ENCODE measurements at regions not wholly inside any gene's neighbourhood (a gene's known extent, or its start where the extent isn't known, plus 50 kb on each side); places are given as distances from the start of the nearest gene placed in this dataset.

- no peaks in the 10 kb centered on the region for H3K9me3 ChIP-seq (ENCODE audit: control insufficient read depth, low read length)
- no peak overlapping the region for H3K4me3 ChIP-seq (ENCODE audit: insufficient read depth, low read depth, low read length, poor library complexity, severe bottlenecking)
- H3K27me3 ChIP-seq (replicated peaks; ENCODE audit: control insufficient read depth, insufficient read depth, low read length, poor library complexity, severe bottlenecking), result no peaks in the 10 kb centered on the region
- no peaks in the 10 kb centered on the region for H3K4me1 ChIP-seq (ENCODE audit: control insufficient read depth, insufficient read depth, low read length, poor library complexity, severe bottlenecking)
- H3K36me3 ChIP-seq (ENCODE audit: control insufficient read depth, insufficient read depth, low read length), result no peaks in the 10 kb centered on the region
- H3K27ac ChIP-seq (ENCODE audit: insufficient read depth, low read length, poor library complexity, severe bottlenecking), result no peak overlapping the region
- no peak for DNase-seq
Measured at GRCh38 chr1:244284641-244285156, 167.0 kb downstream of the ADSS2 start.

DNA sequence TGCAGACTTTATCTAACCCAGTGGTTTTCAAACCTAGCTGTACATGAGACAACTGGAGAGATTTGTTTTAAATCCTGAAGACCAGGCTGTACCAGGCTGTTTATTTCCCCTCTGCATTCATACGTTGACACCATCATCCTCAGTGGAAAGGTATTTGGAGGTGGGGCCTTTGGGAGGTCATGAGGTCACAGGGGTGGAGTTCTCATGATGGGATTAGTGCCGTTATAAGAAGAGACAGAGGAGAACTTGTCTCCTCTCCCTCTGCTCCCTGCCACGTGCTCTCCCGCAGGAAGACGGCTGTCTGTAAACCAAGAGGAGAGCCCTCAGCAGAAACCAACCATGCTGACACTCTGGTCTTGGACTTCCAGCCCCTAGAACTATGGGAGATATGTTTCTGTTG is 165.4 kb downstream of the ADSS2 start:
- no peak for DNase-seq
- no peaks in the 10 kb centered on the region for H3K27me3 ChIP-seq (replicated peaks; ENCODE audit: control insufficient read depth, insufficient read depth, low read length, poor library complexity, severe bottlenecking)
- H3K4me3 ChIP-seq (ENCODE audit: insufficient read depth, low read depth, low read length, poor library complexity, severe bottlenecking), result no peak overlapping the region
- no peaks in the 10 kb centered on the region for H3K36me3 ChIP-seq (ENCODE audit: control insufficient read depth, insufficient read depth, low read length)
- H3K9me3 ChIP-seq (ENCODE audit: control insufficient read depth, low read length), result no peaks in the 10 kb centered on the region
- no peaks in the 10 kb centered on the region for H3K4me1 ChIP-seq (ENCODE audit: control insufficient read depth, insufficient read depth, low read length, poor library complexity, severe bottlenecking)
- H3K27ac ChIP-seq (ENCODE audit: insufficient read depth, low read length, poor library complexity, severe bottlenecking), result no peak overlapping the region

DNA sequence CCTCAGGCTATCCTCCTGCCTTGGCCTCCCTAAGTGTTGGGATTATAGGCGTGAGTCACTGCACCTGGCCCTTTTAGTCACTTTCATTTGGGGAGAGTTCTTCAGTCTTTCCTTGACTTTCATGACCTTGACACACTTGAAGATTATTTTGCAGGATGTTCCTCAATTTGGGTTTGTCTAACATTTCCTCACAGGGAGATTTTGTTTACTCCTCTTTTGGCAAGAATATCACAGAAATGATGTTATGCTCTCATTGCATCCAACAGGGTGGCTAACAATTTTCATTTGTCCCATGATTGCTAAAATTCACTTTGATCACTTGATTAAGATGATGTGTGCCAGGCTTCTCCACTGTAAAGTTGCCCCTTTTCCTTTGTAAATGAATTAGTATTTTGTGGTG is 164.0 kb downstream of the ADSS2 start:
- Histone ChIP-seq H3K4me1 (ENCODE audit: control insufficient read depth, insufficient read depth, low read length, poor library complexity, severe bottlenecking) (no peaks in the 10 kb centered on the region), H3K9me3 (ENCODE audit: control insufficient read depth, low read length) (no peaks in the 10 kb centered on the region), H3K27me3 (replicated peaks; ENCODE audit: control insufficient read depth, insufficient read depth, low read length, poor library complexity, severe bottlenecking) (no peaks in the 10 kb centered on the region), H3K4me3 (ENCODE audit: insufficient read depth, low read depth, low read length, poor library complexity, severe bottlenecking) (no peak overlapping the region), H3K27ac (ENCODE audit: insufficient read depth, low read length, poor library complexity, severe bottlenecking) (no peak overlapping the region), H3K36me3 (ENCODE audit: control insufficient read depth, insufficient read depth, low read length) (no peaks in the 10 kb centered on the region)
- no peak for DNase-seq

DNA sequence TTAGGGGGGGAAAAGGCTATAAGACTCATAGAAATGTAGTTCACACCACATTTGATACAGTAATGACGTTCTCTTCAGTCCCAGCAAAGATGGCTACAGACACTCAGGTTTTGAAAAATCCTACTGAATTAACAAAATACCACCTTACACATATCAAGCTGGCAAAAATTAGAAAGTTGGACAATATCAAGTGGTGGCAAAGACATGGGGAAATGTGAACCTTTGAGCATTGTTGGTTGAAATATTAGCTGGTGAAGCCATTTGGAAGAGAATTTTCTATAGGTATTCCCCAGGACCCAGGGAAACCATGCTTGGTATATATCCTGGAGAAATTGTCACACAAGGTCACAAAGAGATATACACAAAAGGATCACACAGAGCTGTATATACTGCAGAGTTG is 163.0 kb downstream of the ADSS2 start:
- Histone ChIP-seq H3K27me3 (replicated peaks; ENCODE audit: control insufficient read depth, insufficient read depth, low read length, poor library complexity, severe bottlenecking) (no peaks in the 10 kb centered on the region), H3K4me1 (ENCODE audit: control insufficient read depth, insufficient read depth, low read length, poor library complexity, severe bottlenecking) (no peaks in the 10 kb centered on the region), H3K9me3 (ENCODE audit: control insufficient read depth, low read length) (no peaks in the 10 kb centered on the region), H3K27ac (ENCODE audit: insufficient read depth, low read length, poor library complexity, severe bottlenecking) (no peak overlapping the region), H3K36me3 (ENCODE audit: control insufficient read depth, insufficient read depth, low read length) (no peaks in the 10 kb centered on the region), H3K4me3 (ENCODE audit: insufficient read depth, low read depth, low read length, poor library complexity, severe bottlenecking) (no peak overlapping the region)
- DNase-seq, result no peak

DNA sequence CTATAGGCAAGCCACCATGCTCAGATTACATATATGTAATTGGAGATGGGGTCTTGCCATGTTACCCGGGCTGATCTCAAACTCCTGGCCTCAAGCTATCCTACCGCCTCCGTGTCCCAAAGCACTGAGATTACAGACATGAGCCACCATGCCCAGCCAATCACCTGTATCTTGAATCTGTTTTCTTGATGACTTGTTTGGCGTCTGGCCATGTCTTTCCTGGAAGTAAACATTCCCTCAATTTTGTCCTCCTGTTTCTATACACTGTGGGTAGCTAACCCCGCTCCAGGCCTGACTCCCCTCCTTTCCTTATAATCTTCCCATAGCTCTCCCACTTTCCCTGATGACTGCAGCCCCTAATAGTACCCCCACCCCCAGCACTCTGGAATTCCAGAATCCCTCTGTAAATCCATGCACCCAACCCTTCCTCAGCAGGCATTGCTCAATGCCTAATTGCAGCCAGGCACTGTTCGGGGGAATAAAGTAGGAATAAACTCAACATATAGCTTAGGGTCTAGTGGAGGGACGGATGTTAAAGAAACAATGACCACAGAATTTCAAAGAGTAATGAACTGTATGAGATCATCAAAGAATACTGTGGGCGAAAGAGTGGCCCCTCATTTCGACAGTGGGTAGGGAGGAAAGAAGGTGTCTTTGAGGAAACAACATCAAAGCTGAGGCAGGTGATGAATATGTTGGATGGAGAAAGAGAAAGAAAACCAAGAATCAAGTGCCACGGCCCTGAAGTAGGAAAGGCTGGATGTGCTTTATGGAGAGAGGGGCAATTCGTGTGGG is 161.5 kb downstream of the ADSS2 start:
- H3K27me3 ChIP-seq (replicated peaks; ENCODE audit: control insufficient read depth, insufficient read depth, low read length, poor library complexity, severe bottlenecking), result no peaks in the 10 kb centered on the region
- no peaks in the 10 kb centered on the region for H3K36me3 ChIP-seq (ENCODE audit: control insufficient read depth, insufficient read depth, low read length)
- no peak overlapping the region for H3K4me3 ChIP-seq (ENCODE audit: insufficient read depth, low read depth, low read length, poor library complexity, severe bottlenecking)
- DNase-seq, result no peak
- no peaks in the 10 kb centered on the region for H3K9me3 ChIP-seq (ENCODE audit: control insufficient read depth, low read length)
- no peaks in the 10 kb centered on the region for H3K4me1 ChIP-seq (ENCODE audit: control insufficient read depth, insufficient read depth, low read length, poor library complexity, severe bottlenecking)
- no peak overlapping the region for H3K27ac ChIP-seq (ENCODE audit: insufficient read depth, low read length, poor library complexity, severe bottlenecking)

DNA sequence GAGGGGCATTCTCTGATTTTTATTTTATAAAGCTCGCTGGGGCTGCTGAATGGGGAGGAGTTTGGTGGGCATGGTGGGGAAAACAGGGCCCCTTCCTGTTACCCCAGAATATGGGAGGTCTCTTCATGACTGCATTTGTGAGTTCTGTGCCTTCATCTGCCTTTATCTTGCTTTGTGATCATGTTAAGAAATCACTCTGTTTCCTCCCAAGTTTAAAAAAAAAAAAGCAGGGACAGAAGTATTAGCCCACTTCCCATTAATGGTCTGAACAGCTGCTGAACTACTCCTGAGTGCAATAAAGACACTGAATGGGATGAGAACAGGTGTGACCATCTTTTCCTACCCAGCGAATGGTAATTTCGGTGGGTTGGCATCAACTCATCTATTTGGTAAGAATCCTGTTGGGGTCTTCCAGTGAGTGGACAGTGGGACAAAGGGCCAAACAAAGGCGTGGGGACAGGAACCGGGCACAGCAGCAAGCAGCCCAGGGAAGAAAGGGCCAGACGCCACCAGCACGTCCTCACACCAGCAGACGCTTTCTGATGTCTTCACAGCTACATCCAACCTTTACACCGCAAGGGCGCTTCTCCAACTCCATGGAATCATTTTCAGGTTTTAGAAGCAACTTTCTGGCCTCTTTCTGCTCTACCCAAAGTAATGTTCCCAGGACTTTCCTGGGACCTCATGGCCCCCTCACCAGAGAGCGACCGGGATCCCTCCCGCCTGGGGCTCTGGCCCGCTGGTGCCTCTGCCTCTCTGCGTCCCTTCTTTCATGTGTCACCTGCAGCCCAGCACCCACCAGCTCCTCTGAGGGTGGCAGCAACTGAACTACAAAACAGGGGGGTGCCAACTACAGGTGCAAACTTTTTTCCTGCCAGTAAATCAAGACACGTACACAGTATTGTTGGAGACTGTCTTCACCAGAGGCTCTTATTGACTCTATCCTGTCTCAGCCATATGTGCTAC is 160.2 kb downstream of the ADSS2 start:
- Histone ChIP-seq H3K4me3 (ENCODE audit: insufficient read depth, low read depth, low read length, poor library complexity, severe bottlenecking) (no peak overlapping the region), H3K27ac (ENCODE audit: insufficient read depth, low read length, poor library complexity, severe bottlenecking) (no peak overlapping the region), H3K4me1 (ENCODE audit: control insufficient read depth, insufficient read depth, low read length, poor library complexity, severe bottlenecking) (no peaks in the 10 kb centered on the region), H3K9me3 (ENCODE audit: control insufficient read depth, low read length) (no peaks in the 10 kb centered on the region), H3K36me3 (ENCODE audit: control insufficient read depth, insufficient read depth, low read length) (no peaks in the 10 kb centered on the region), H3K27me3 (replicated peaks; ENCODE audit: control insufficient read depth, insufficient read depth, low read length, poor library complexity, severe bottlenecking) (no peaks in the 10 kb centered on the region)
- no peak for DNase-seq

DNA sequence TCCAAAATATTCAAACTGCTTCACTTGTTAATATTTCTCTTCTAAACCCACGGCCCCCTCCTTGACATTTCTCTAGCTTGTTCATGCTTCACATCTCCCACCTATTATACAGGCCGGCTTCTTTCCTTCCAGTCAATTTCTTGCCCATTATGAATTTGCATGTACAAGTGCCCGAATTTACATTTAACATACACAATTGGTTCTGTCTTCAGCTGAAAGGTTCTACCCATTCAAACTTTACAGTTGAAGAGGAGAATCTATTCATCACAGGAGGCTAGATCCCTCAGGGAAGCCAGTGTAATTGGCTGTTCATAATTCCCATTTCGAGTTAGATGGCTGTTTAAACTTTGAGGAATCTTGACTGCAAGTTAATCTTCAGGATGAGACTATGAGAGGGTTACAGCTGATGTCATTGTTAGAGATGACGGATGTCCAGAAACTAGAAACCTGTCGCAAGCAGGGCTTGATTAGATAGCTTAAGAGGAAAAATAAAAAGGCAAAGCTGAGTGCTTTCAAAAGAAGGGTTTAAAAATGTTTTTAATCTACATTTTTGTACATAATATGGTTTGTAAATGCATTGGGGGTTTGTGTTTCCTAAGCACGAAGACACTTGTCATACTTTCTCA is 157.0 kb downstream of the ADSS2 start:
- no peak for DNase-seq
- no peak overlapping the region for H3K27ac ChIP-seq (ENCODE audit: insufficient read depth, low read length, poor library complexity, severe bottlenecking)
- no peaks in the 10 kb centered on the region for H3K27me3 ChIP-seq (replicated peaks; ENCODE audit: control insufficient read depth, insufficient read depth, low read length, poor library complexity, severe bottlenecking)
- no peak overlapping the region for H3K4me3 ChIP-seq (ENCODE audit: insufficient read depth, low read depth, low read length, poor library complexity, severe bottlenecking)
- no peaks in the 10 kb centered on the region for H3K9me3 ChIP-seq (ENCODE audit: control insufficient read depth, low read length)
- peaks cover 4% of the 10 kb centered on the region for H3K4me1 ChIP-seq (ENCODE audit: control insufficient read depth, insufficient read depth, low read length, poor library complexity, severe bottlenecking)
- no peaks in the 10 kb centered on the region for H3K36me3 ChIP-seq (ENCODE audit: control insufficient read depth, insufficient read depth, low read length)

DNA sequence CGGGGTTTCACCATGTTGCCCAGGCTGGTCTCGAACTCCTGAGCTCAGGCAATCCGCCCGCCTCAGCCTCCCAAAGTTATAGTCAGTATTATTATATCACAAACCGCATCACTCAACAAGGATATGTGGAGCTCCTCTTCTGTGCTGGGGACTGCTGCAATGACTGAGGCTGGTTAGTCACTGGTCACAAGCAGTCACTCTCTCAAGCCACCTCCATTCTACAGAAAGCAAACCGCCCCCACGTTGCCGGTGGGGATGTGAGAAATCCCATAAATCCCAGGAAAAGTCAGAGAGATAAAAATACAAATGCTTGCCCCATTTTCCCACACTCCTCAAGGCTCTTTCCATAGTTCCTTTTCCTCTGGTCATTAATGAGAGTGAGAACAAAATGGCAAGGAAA is 155.7 kb downstream of the ADSS2 start:
- Histone ChIP-seq H3K4me3 (ENCODE audit: insufficient read depth, low read depth, low read length, poor library complexity, severe bottlenecking) (no peak overlapping the region), H3K9me3 (ENCODE audit: control insufficient read depth, low read length) (no peaks in the 10 kb centered on the region), H3K4me1 (ENCODE audit: control insufficient read depth, insufficient read depth, low read length, poor library complexity, severe bottlenecking) (peaks cover 4% of the 10 kb centered on the region), H3K27ac (ENCODE audit: insufficient read depth, low read length, poor library complexity, severe bottlenecking) (no peak overlapping the region), H3K27me3 (replicated peaks; ENCODE audit: control insufficient read depth, insufficient read depth, low read length, poor library complexity, severe bottlenecking) (no peaks in the 10 kb centered on the region), H3K36me3 (ENCODE audit: control insufficient read depth, insufficient read depth, low read length) (no peaks in the 10 kb centered on the region)
- no peak for DNase-seq

DNA sequence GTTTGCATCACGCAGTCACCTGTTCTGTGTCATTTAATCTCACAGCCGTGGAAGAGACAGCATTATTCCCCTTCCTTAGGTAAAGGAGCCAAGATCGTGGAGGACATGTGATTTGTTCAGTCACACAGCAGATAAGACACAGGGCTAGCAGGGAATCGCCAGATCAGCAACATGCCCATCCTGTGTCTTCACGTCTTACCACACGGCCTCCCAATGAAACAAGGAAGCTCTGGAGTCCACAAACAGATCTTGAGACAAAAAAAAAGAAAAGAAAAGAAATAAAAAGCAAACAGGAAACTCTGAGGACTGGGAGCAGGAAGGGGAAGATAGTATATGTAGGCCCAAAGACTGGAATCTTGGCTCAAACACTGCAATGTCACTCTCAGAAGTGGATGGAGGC is 155.3 kb downstream of the ADSS2 start:
- Histone ChIP-seq H3K9me3 (ENCODE audit: control insufficient read depth, low read length) (no peaks in the 10 kb centered on the region), H3K27ac (ENCODE audit: insufficient read depth, low read length, poor library complexity, severe bottlenecking) (no peak overlapping the region), H3K27me3 (replicated peaks; ENCODE audit: control insufficient read depth, insufficient read depth, low read length, poor library complexity, severe bottlenecking) (no peaks in the 10 kb centered on the region), H3K36me3 (ENCODE audit: control insufficient read depth, insufficient read depth, low read length) (no peaks in the 10 kb centered on the region), H3K4me1 (ENCODE audit: control insufficient read depth, insufficient read depth, low read length, poor library complexity, severe bottlenecking) (peaks cover 4% of the 10 kb centered on the region), H3K4me3 (ENCODE audit: insufficient read depth, low read depth, low read length, poor library complexity, severe bottlenecking) (no peak overlapping the region)
- DNase-seq, result no peak
